Fibroblast of peridontal ligament (primary cell): ENCODE measurements at regions not wholly inside any gene's neighbourhood (a gene's known extent, or its start where the extent isn't known, plus 50 kb on each side); places are given as distances from the start of the nearest gene placed in this dataset.

Source experiments
- DNase-seq: peaks from one replicate; pipeline ENCODE4 v3.0.0-alpha.2; 2010; ENCODE audit errors: extremely low read depth

DNA sequence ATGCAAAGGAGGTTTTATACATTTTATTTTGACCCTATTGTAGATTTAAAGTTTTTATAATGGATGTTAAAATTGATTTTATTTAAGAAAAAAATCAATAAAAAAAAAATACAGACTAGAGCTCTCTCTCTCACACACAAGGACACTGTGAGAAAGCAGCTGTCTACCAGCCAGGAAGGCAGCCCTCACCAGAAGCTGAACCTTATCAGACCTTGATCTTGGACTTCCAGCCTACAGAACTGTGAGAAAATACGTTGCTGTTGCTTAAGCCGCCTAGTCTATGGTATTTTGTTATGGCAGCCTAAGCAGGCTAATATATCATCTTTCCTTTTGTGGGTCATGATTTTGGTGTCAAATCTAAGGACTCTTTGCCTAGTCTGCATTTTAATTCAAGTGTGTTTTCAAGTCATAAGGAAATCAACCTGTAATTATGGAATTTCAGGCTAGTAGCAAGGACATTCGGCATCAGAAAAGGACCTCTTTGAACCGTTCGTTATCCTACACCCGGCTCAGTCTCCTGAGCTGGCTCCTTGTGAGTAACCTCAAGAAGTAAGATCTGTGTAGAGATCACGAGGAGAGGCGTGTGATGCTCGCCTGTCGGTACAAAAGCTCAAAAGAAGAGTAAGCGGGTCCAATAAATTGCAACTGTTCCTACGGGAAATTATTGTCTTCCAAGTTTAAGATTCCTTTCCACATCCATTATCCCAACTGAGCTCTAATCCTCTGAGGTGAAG is 98.2 kb downstream of the PDCL3 start:
- no peak for DNase-seq

DNA sequence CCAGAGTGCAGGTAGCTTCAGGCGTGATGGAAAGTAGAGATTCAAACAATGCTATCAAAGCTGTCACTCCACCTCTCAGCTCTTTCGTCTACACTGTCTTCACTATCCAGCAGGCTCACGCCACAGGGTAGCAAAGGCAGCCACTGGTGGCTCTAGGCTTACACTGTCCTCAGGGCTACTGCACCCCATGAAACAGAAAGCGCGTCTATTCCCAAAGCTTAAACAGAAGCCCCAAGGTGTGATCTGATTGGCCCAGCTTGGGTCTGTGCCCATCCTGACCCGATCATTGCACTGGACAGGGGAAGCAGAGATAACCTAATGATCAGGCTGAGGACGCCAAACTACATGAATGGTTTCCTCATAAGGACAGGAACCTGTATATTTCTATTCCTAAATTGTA is 100.1 kb downstream of the PDCL3 start:
- no peak for DNase-seq

DNA sequence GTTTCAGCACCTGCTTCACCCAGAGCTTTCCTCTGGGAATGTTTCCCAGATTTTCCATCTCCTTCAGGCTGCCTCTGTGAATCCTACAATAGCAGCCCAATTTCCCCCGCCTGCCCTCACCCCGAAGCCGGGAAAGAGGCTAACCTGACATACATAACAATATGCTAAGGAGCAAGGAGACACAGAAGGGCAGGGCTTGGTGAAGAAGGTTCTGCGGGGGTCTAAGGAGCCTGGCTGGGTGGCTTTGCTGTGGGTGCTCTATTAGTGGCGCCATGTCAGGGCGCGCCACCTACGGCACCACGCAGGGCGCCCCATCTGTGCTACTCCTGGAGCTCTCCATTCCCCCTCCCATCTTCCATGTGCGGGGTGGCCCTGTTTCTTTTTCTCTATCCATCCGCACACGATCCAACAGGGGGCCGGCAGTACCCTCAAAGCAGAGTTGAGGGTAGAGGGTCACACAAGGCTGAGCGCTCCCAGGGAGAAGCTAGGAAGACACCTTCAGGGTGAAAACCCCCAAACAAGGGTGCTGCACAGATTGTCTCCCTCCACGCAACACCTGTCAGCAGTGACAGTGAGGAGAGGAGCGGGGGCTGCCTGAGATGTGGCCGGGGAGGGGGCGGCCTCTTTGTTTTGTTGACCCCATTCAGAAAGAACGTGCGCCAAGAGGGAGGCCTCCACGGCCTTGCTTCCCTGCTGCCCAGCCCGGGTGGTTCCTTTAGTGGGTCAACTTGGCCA is 101.4 kb downstream of the PDCL3 start:
- DNase-seq = no peak

DNA sequence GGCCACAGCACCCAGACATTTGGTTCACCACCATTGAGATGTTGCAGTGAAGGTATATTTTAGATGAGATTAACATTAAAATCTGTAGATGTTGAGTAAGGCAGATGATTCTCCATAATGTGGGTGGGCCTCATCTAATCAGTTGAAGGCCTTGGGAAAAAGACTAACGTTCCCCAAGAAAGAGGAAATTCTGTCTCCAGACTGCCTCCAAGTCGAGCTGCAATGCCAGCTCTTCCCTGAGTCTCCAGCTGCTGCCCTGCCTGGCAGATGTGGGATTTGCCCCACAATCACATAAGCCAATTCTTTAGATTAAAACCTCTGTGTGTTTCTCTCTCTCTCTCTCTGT is 101.9 kb downstream of the PDCL3 start:
- DNase-seq = no peak

DNA sequence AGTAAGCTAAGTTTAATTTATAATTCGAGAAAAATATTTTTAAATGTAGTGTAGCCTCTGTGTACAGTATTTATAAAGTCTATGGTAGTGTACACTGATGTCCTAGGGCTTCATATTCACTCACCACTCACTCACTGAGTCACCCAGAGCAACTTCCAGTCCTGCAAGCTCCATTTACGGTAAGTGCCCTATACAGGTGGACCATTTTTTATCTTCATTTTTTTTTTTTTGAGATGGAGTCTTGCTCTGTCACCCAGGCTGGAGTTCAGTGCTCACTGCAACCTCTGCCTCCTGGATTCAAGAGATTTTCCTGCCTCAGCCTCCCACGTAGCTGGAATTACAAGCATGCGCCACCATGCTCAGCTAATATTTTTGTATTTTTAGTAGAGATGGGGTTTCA is 104.2 kb downstream of the PDCL3 start:
- no peak for DNase-seq

DNA sequence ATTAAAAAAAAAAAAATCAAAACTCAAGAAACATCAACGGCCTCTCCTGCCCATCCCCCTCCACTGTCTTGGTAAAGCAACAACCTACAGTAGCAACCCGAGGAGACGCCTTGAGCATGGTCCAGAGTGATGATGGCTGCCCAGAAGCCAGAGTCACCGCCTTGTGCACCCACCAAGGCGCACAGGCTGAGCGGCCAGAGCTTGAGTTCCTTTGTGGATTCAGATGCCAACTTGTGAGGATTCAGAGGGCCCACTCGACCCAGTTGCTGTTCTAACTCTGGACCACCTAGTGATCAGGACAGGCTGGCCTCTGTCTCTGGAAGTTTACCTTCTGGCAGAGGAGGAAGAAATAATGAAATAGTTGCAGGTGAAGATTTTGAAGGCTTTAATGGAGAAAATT is 105.0 kb downstream of the PDCL3 start:
- no peak for DNase-seq

DNA sequence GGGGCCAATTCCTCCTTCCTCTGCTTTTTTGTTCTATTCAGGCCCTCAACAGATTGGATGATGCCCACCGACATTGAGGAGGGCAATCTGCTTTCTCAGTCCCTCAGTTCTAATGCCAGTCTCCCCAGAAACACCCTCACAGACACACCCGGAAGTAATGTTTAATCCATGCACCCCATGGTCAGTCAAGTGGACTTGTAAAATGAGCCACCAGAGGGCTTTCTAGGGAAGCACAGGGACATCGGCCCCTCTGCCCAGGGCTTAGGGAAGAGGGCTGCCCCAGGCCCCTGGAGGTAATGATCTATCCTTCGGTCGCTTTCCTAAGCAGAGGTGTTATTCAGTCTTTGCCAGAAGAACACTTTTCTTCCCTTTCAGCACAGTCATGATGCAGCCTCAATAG is 107.4 kb downstream of the PDCL3 start:
- DNase-seq = no peak

DNA sequence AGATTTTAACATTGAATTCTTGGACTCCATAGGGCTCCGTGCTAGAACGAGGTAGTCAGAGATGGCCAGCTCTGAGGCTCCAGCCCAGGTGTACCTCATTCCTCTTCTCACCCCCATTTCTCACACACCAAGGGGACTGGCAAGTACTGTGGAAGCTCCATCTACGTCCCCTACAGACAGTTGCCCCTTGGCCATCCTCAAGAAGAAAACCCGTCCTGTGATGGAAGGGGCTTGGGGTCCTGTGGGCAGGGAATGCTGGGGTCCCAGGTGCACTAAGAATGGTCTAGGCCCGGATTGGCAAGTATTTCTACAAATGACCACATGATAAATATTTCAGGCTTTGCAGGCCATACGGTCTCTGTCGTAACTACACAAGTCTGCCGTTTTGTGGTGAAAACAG is 110.3 kb downstream of the PDCL3 start:
- no peak for DNase-seq

DNA sequence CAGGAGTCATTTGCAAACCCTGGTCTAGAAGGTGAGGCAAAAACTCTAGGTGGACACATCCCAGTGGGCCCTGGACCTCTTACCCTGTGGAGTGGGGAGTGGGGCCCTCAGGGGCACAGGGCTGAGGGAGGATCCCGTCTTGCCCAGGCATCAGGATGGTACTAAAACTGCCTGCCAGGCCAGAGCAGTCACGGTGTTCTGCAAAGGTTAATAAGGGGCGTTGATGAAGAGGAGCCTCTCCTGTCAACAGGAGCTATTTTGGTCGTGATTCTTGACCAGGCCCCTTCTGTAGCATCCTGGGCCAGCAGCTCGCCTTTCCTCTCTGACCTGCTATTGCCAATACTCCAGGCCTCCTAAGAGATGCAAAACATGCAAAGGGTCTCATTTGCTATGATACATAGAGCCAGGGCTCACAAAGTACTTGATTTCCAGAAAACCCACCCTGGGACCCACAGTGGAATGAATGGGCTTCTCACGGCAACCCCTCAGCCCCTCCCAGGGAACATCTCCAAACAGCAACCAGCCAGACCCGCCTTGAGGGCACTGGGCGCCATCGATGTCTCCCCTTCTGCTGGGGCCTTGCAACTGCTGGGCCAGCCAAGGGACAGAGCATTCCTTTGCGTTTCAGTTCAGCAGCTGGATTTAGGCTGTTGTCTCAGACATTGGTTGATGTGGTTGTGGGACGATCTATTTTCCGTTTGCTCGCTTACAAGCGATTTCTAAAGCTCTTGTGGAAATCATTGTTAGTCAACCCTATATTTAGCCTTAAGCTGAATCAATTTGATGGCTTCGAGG is 111.1 kb downstream of the PDCL3 start:
- peak; percentile 4 for DNase-seq

DNA sequence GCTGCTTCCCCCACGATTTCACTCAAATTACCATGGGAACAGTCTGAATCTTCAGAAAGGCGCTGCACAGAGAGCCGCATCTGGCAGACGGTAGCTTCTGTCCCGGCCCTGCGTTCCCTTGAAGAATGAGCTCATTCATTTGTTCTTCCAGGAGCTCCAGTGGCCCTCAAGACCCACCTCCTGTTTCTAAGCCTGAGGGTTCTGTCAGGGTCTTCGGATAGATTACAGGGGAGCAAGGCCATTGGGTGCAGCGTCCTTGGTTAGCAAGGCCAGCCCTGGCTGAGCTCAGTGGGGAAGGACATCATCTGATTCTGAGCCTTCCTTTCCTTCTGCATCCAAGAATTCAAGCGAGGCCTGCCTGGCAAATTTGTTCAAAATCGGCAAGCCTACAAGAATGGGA is 111.9 kb downstream of the PDCL3 start:
- DNase-seq = no peak

DNA sequence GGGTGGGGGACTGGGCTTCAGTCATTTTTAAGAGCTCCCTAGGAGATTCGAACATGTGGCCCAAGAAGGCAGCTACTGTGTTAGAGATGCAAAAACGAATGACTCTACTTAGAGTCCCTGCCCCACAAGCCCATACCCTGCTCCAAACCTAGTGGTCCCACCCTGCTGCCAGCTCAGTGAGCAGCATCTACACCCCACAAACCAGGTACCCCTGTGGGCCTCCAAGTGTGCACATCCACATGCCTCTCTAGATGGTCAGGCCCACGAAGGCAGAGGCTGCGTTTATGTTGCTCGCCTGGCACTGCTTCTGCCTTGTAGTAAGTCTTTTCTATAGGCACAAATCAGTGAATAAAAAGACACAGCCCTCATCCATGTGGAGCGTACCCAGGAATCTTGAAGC is 112.6 kb downstream of the PDCL3 start:
- DNase-seq = no peak

DNA sequence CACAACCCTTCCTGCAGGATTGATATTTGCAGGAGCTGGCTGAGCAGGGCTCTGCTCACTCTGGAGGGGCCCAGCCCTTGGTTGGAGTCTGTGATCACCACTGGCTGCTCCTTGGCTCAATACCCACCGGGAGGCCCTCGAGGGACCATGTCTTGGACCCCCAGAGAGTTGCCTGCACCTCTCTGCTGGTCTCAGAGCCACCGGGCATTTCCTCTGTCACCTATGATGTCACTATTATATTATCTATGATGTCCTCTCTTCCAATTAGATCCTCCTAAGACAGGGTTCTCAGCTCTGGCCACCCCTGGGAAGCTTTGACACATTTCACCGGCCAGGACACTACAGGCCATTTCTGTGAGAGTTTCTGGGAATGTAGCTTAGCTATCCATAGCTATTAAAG is 113.1 kb downstream of the PDCL3 start:
- no peak for DNase-seq

DNA sequence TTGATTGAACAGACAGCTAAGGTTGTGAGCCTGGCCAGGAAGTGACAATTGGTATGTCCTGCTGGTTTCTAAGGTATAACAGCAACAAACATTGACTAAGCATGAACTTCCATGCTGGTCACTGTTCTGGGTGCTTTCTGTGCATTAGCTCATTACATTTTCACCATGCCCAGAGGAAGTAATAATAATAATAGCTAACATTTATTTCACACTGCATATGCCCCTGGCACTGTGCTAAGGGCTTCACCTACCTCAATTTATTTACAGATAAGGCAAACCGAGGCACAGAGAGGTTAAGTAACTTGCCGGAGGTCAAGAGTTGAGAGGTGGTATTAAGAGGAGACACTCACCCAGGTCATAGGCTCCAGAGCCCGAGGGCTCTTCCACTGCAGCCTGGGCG is 113.6 kb downstream of the PDCL3 start:
- DNase-seq = no peak

DNA sequence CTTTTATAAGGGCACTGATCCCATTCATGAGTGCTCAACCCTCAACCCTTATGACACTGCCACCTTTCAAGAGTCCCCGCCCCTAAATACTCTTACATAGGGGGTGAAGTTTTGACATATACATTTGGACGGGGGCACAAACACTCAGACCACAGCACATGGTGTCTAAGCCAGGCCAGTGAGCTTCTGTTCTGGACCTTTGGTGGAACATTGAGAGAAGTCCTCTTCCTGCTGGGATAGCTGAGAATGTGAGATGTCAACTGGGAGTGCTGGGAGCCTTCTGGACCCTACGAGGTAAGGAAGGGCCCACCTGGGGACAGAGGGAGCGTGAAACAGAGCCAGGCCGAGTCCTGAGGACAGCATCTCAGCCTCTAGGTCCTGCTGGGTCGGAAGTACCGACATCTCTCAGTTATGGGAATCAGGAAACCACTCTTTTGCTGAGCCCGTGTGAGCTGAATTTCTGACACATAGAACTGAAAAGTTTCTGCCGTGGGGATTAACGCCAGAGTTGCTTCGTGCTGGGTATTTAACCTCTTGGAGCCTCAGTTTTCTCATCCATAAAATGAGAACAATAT is 114.9 kb downstream of the PDCL3 start:
- DNase-seq = no peak

DNA sequence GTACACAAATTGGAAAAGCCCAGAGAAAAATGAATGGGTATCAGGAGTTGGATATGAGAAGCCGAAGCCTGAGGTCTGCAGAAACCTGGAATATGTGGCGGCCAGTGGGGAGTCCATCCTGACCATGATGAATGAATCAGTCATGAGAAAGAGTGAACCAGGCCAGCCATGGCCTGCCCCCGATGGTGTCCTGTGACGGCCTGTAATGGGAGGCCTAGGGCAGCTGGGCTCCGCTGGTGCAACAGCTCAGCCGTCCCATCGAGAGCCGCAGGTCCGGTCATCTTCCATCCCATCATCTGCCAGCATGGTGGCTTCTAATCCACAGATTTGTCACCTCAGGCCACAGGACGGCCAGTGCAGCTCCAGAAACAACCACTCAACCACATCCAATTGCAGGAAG is 116.4 kb downstream of the PDCL3 start:
- no peak for DNase-seq

DNA sequence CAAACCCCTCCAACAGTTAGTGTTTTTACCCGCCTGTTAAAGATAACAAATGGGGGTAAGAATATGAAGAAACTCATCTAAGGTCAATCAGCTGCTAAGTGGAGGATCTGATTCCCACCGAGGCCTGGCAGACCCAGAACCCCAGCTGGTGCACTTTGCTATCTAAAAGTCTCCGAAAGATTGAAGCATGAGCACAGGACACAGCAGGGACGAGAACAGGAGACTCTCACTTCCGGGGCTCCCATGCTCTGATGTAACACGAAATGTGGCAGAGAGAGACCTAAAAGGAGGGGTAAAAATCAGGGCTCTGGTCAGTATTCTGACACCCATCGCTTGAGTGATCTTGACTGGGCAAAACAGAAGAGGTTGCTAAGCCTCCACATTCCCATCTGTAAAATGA is 119.7 kb downstream of the PDCL3 start:
- DNase-seq = no peak

DNA sequence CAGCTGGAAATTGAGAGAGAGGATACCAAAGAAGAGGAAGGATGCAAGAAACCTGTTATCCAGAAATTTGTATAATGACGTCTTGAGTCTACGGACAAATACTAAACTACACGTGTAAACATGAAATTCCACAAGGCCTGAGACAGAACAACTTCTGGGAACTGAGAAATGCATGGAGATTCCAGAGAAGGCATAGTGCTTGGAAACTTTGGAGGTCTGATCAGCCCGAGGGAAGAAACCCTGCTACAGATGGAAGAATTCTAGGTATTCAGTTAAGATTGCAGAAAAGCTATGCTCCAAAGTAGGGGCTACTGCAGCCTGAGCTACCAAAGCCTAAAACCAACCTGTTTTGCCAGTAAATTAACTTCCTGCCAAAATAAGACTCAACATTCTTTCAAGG is 120.4 kb downstream of the PDCL3 start:
- DNase-seq = no peak

DNA sequence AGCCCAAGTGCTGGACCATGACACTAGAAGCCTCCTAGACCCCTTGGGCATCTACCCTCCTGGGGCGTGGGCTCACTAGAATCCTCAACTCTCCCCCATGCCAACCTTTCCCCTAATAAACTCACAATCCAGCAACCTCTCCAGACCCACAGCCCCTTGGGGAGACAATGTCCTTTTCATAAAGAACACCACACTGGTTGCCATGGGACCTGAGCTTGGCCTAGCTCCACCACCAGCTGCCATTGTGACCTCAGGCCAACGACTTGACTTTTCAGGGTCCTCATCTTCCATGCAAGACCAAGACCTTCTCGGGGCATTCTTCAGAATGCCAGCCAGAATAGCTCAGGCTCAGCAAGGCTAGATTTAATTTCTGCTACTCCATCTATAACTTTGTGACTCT is 128.1 kb upstream of the NPAS2 start:
- DNase-seq = no peak

DNA sequence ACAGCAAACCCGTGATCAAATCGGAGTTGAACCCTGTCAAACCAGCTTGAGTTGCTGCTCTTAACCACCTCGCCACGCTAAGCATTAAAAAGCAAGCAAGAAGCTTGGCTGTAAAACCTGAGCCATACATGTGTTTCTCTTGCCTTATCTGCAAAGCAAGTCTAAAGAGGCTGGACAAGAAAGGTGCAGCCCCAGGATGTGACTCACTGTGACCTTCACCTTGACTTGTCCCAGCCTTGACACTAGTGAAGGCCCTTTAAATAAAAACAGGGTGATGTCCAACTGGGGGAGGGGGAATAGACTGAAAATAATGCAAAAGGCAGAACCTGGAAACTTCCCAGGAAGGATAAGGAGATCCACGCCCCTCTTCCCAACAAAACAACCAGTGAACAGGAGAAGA is 127.6 kb upstream of the NPAS2 start:
- no peak for DNase-seq

DNA sequence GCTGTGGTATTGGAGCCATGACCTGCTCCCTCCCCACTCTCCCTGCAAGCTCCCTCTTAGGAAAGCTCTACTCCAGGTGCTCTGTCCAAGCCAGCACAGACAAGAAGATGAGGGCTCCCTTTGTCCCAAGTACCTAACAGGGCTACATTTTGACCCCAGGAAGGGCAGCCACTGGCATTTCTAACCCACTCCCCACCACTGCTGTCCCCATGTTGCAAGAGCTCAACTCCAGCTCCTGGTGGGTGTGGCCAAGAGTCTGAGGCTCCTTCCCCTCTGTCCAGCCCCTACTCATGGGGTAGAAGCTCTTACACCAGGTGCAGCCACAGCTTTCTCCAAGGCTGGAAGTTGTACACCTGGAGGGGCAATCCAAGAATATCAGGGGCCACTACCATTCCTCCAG is 127.0 kb upstream of the NPAS2 start:
- DNase-seq = no peak

DNA sequence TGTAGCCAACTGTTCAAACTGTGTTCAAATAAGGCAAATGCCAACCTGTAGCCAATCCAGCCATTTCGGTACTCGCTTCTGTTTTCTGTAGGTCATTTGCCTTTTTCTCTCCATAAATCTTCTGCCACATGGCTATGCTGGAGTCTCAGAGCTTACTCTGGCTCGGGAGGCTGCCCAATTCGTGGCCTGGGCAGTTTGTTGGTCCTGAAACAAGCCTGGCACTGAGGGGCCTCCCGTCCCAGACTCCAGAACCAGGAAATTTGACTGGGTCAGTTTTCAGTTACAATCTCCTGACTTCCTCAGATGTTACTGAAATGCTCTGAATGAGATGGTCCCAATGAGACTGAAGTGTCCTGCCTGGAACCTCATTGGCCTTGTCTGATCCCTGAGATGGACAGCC is 120.8 kb upstream of the NPAS2 start:
- DNase-seq = no peak

DNA sequence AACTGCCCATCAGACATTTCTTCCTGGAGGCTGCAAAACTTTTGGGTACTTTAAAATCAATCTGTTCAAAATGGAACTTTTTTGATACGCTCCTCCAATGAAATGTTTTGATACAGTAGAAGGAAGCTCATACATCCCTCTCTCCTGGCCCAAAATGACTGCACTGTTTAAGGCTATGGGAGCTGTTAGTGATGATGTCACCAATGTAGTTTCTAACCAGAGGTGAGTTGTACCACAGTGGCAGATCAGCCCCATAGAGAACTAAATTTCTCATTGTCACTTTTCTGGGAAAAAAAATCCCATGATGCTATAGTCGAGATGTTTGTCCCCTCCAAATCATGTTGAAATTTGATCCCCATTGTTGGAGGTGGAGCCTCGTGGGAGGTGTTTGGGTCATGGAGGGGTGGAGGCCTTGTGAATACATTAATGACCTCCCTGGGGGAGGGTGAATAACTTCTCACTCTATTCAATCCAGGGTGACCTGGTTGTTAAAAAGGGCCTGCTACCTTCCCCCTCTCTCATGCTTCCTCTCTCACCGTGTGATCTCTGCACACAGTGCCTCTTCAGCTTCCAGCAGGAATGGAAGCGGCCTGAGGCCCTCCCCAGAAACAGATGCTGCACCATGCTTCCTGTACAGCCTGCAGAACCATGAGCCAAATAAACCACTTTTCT is 117.4 kb upstream of the NPAS2 start:
- DNase-seq = no peak
